Trophoblast cell (in vitro differentiated cells and primary cell): ENCODE measurements at regions not wholly inside any gene's neighbourhood (a gene's known extent, or its start where the extent isn't known, plus 50 kb on each side); places are given as distances from the start of the nearest gene placed in this dataset.

Experiments
- DNase-seq, 2 donors: peaks; one replicate each; pipeline ENCODE4 v3.0.0-alpha.2; 2016
- H2AFZ ChIP-seq: 2 replicates; pipeline ENCODE4 v1.6.1; 2013; ENCODE audit warnings: low read length, moderate library complexity, mild to moderate bottlenecking; ENCODE audit not compliant: insufficient read depth, poor library complexity
- H2AK5ac ChIP-seq: 2 replicates; pipeline ENCODE4 v1.6.1; 2013; ENCODE audit warnings: mild to moderate bottlenecking, low read length
- H2BK120ac ChIP-seq: 2 replicates; pipeline ENCODE4 v1.6.1; 2013; ENCODE audit warnings: low read length, mild to moderate bottlenecking, moderate library complexity; ENCODE audit not compliant: insufficient read depth, poor library complexity
- H2BK12ac ChIP-seq: 2 replicates; pipeline ENCODE4 v1.6.1; 2013; ENCODE audit warnings: mild to moderate bottlenecking, low read length, moderate library complexity
- H2BK5ac ChIP-seq: 2 replicates; pipeline ENCODE4 v1.6.1; 2013; ENCODE audit warnings: low read length, low read depth, moderate library complexity, mild to moderate bottlenecking; ENCODE audit not compliant: poor library complexity
- H3K14ac ChIP-seq: 2 replicates; pipeline ENCODE4 v1.6.1; 2013; ENCODE audit warnings: mild to moderate bottlenecking, low read length
- H3K18ac ChIP-seq: 2 replicates; pipeline ENCODE4 v1.6.1; 2013; ENCODE audit warnings: mild to moderate bottlenecking, low read length
- H3K23ac ChIP-seq: 2 replicates; pipeline ENCODE4 v1.6.1; 2013; ENCODE audit warnings: low read length
- H3K27ac ChIP-seq: 2 replicates; pipeline ENCODE4 v1.5.1; 2013; ENCODE audit warnings: low read depth, mild to moderate bottlenecking, inconsistent platforms, low read length, moderate library complexity
- H3K27me3 ChIP-seq: 2 replicates; pipeline ENCODE4 v1.6.1; 2013; ENCODE audit warnings: inconsistent platforms, mild to moderate bottlenecking, low read length, moderate library complexity; ENCODE audit not compliant: insufficient read depth
- H3K36me3 ChIP-seq, 2 experiments: 1 replicate in 1 of 2; 2 replicates in 1 of 2; pipeline ENCODE4 v1.6.1; 2013; ENCODE audit warnings: low read length in 2 of 2, mild to moderate bottlenecking in 2 of 2, moderate library complexity in 1 of 2; ENCODE audit not compliant: insufficient read depth in 2 of 2, control insufficient read depth in 1 of 2
- H3K4ac ChIP-seq: 2 replicates; pipeline ENCODE4 v1.6.1; 2013; ENCODE audit warnings: low read depth, mild to moderate bottlenecking, low read length, moderate library complexity
- H3K4me1 ChIP-seq, 2 experiments: 1 replicate in 1 of 2; 2 replicates in 1 of 2; pipeline ENCODE4 v1.6.1; 2013; ENCODE audit warnings: low read length in 2 of 2, mild to moderate bottlenecking in 2 of 2, moderate library complexity in 1 of 2; ENCODE audit not compliant: insufficient read depth in 2 of 2, control insufficient read depth in 1 of 2
- H3K4me2 ChIP-seq: 2 replicates; pipeline ENCODE4 v1.6.1; 2013; ENCODE audit warnings: inconsistent platforms, mild to moderate bottlenecking, low read length, moderate library complexity
- H3K4me3 ChIP-seq: 2 replicates; pipeline ENCODE4 v1.5.1; 2013; ENCODE audit warnings: mild to moderate bottlenecking, low read depth, low read length, inconsistent platforms
- H3K79me1 ChIP-seq: one replicate; pipeline ENCODE4 v1.6.1; 2013; ENCODE audit warnings: low read length
- H3K79me2 ChIP-seq: 2 replicates; pipeline ENCODE4 v1.6.1; 2013; ENCODE audit warnings: low read length, mild to moderate bottlenecking; ENCODE audit not compliant: control insufficient read depth, insufficient read depth, poor library complexity
- H3K9ac ChIP-seq: 2 replicates; pipeline ENCODE4 v1.6.1; 2013; ENCODE audit warnings: mild to moderate bottlenecking, low read length
- H3K9me3 ChIP-seq: 2 replicates; pipeline ENCODE4 v1.6.1; 2013; ENCODE audit warnings: low read depth, mild to moderate bottlenecking, control low read depth, inconsistent platforms, low read length; ENCODE audit not compliant: insufficient read depth
- H4K12ac ChIP-seq: 2 replicates; pipeline ENCODE4 v1.6.1; 2013; ENCODE audit warnings: low read depth, mild to moderate bottlenecking, low read length, moderate library complexity
- H4K8ac ChIP-seq: 2 replicates; pipeline ENCODE4 v1.6.1; 2013; ENCODE audit warnings: low read depth, mild to moderate bottlenecking, low read length, moderate library complexity
- H4K91ac ChIP-seq: one replicate; pipeline ENCODE4 v1.6.1; 2013; ENCODE audit warnings: low read depth, mild to moderate bottlenecking, low read length, moderate library complexity
- WGBS: extraction: QIAGEN DNeasy Blood & Tissue Kit; methylation state at CpG from one replicate; pipeline ENCODE4 v1.1.7; 2013; ENCODE audit warnings: missing lambda C conversion rate; ENCODE audit not compliant: insufficient read length, insufficient coverage; ENCODE audit errors: extremely low coverage; 5-methylcytosine and 5-hydroxymethylcytosine counted together

GRCh38 chr9:91155746-91156376 is 205.9 kb downstream of the AUH start:
- DNase-seq = no peak
- no peak overlapping the region for H3K27ac ChIP-seq
- no peak overlapping the region for H4K12ac ChIP-seq
- H2AK5ac ChIP-seq = no peak overlapping the region
- no peaks in the 10 kb centered on the region for H3K27me3 ChIP-seq
- H2AFZ ChIP-seq = no peak overlapping the region
- H3K9me3 ChIP-seq = peaks cover 3% of the 10 kb centered on the region
- no peaks in the 10 kb centered on the region for H3K79me2 ChIP-seq
- H2BK12ac ChIP-seq = no peak overlapping the region
- no peak overlapping the region for H3K14ac ChIP-seq
- no peaks in the 10 kb centered on the region for H3K36me3 ChIP-seq
- H3K79me1 ChIP-seq = no peaks in the 10 kb centered on the region
- no peak overlapping the region for H2BK5ac ChIP-seq
- no peak overlapping the region for H3K9ac ChIP-seq
- H3K18ac ChIP-seq = no peak overlapping the region
- no peak overlapping the region for H3K23ac ChIP-seq
- no peak overlapping the region for H4K91ac ChIP-seq
- peaks cover 3 to 7% of the 10 kb centered on the region in 2 experiments for H3K4me1 ChIP-seq
- no peak overlapping the region for H3K4ac ChIP-seq
- WGBS = no CpG with 5 or more reads among the region's 7 CpGs
- no peak overlapping the region for H2BK120ac ChIP-seq
- H4K8ac ChIP-seq = no peak overlapping the region
- no peak overlapping the region for H3K4me3 ChIP-seq
- no peak overlapping the region for H3K4me2 ChIP-seq

GRCh38 chr9:91156451-91157234 is 205.1 kb downstream of the AUH start:
- H3K4ac ChIP-seq = no peak overlapping the region
- no peak overlapping the region for H4K91ac ChIP-seq
- no peak overlapping the region for H3K4me2 ChIP-seq
- no peak overlapping the region for H2BK120ac ChIP-seq
- no peak overlapping the region for H2AFZ ChIP-seq
- H3K18ac ChIP-seq = no peak overlapping the region
- H4K8ac ChIP-seq = no peak overlapping the region
- no peak overlapping the region for H4K12ac ChIP-seq
- H3K79me1 ChIP-seq = peaks cover under 1% of the 10 kb centered on the region
- H3K27ac ChIP-seq = no peak overlapping the region
- H3K9me3 ChIP-seq = peaks cover 3% of the 10 kb centered on the region
- H2BK5ac ChIP-seq = no peak overlapping the region
- H3K4me1 ChIP-seq = peaks cover 4 to 7% of the 10 kb centered on the region in 2 experiments
- no peaks in the 10 kb centered on the region for H3K79me2 ChIP-seq
- no peaks in the 10 kb centered on the region for H3K27me3 ChIP-seq
- H3K23ac ChIP-seq = no peak overlapping the region
- no peak overlapping the region for H2AK5ac ChIP-seq
- H3K4me3 ChIP-seq = no peak overlapping the region
- H3K9ac ChIP-seq = no peak overlapping the region
- H2BK12ac ChIP-seq = no peak overlapping the region
- H3K14ac ChIP-seq = no peak overlapping the region
- no peaks in the 10 kb centered on the region for H3K36me3 ChIP-seq
- peak; percentile 95 to 96 for DNase-seq
- WGBS = no CpG with 5 or more reads among the region's 10 CpGs

- Histone ChIP-seq H3K4me2 (no peak overlapping the region), H4K8ac (no peak overlapping the region), H2BK5ac (no peak overlapping the region), H3K9ac (no peak overlapping the region), H2AK5ac (no peak overlapping the region), H3K27ac (no peak overlapping the region), H3K14ac (no peak overlapping the region), H2BK120ac (no peak overlapping the region), H3K79me1 (peaks cover 2% of the 10 kb centered on the region), H3K18ac (no peak overlapping the region), H3K4ac (no peak overlapping the region), H4K12ac (no peak overlapping the region), H3K79me2 (no peaks in the 10 kb centered on the region), H3K27me3 (no peaks in the 10 kb centered on the region), H3K36me3 (no peaks in the 10 kb centered on the region), H3K9me3 (no peaks in the 10 kb centered on the region), H3K23ac (no peak overlapping the region), H2AFZ (no peak overlapping the region), H2BK12ac (no peak overlapping the region), H3K4me1 (peaks cover 14 to 16% of the 10 kb centered on the region in 2 experiments), H4K91ac (no peak overlapping the region), H3K4me3 (no peak overlapping the region)
- no CpG with 5 or more reads among the region's 2 CpGs for WGBS
- DNase-seq = peak; percentile 94 to 97
These were observed 203.8 kb downstream of the AUH start for GRCh38 chr9:91157883-91158282.

GRCh38 chr9:91158286-91158685 is 203.4 kb downstream of the AUH start:
- DNase-seq = peak; percentile 75 to 81
- Histone ChIP-seq H3K4me1 (peaks cover 17 to 18% of the 10 kb centered on the region in 2 experiments), H2BK120ac (no peak overlapping the region), H3K4me3 (no peak overlapping the region), H2AFZ (no peak overlapping the region), H3K27me3 (no peaks in the 10 kb centered on the region), H3K23ac (no peak overlapping the region), H3K36me3 (no peaks in the 10 kb centered on the region), H2BK12ac (peak overlapping the region; percentile 29), H3K9me3 (no peaks in the 10 kb centered on the region), H3K9ac (no peak overlapping the region), H4K12ac (no peak overlapping the region), H4K91ac (no peak overlapping the region), H3K14ac (no peak overlapping the region), H3K18ac (no peak overlapping the region), H3K4me2 (no peak overlapping the region), H3K79me1 (peaks cover 2% of the 10 kb centered on the region), H4K8ac (no peak overlapping the region), H3K4ac (no peak overlapping the region), H2BK5ac (no peak overlapping the region), H3K27ac (no peak overlapping the region), H3K79me2 (no peaks in the 10 kb centered on the region), H2AK5ac (no peak overlapping the region)
- no CpG with 5 or more reads among the region's 6 CpGs for WGBS
